Stomach (tissue), 8 donors: ENCODE measurements at regions not wholly inside any gene's neighbourhood (a gene's known extent, or its start where the extent isn't known, plus 50 kb on each side); places are given as distances from the start of the nearest gene placed in this dataset.

Source experiments
- DNase-seq, 2 donors: peaks; one replicate each; pipeline versions ENCODE4 v3.0.0 to v3.0.0-alpha.2; 2013 to 2019
- H3K27ac ChIP-seq, 5 donors: fragments of 200-600 bp in 4 of 5; sonication (generic) in 4 of 5; one replicate each; pipeline ENCODE4 v1.5.1; 2013 to 2019; ENCODE audit warnings: mild to moderate bottlenecking in 1 of 5, moderate library complexity in 1 of 5
- H3K27me3 ChIP-seq, 3 donors: fragments of 200-600 bp; sonication (generic); one replicate each; pipeline ENCODE4 v1.5.1; 2017 to 2019; ENCODE audit warnings: mixed run types in 1 of 3
- H3K36me3 ChIP-seq, 4 donors: fragments of 200-600 bp; sonication (generic); 1 replicate in 3 of 4; 2 replicates in 1 of 4; pipeline ENCODE4 v1.5.1; 2016 to 2019
- H3K4me1 ChIP-seq, 4 donors: fragments of 200-600 bp; sonication (generic); one replicate each; pipeline ENCODE4 v1.5.1; 2016 to 2019
- H3K4me3 ChIP-seq, 4 donors: fragments of 200-600 bp; sonication (generic) in 3 of 4; one replicate each; pipeline ENCODE4 v1.5.1; 2016 to 2019; ENCODE audit warnings: mild to moderate bottlenecking in 1 of 4
- H3K9me3 ChIP-seq, 4 donors: fragments of 200-600 bp; sonication (generic); one replicate each; pipeline ENCODE4 v1.5.1; 2016 to 2019
- EP300 ChIP-seq: sonication (generic); formaldehyde crosslinking; IDR thresholded peaks from one replicate; pipeline ENCODE4 v1.6.1; 2017; ENCODE audit warnings: antibody characterized with exemption
- POLR2A ChIP-seq, 4 donors: fragments of 450-650 bp; IDR thresholded peaks; one replicate each; pipeline ENCODE4 v1.6.1; 2016; ENCODE audit warnings: antibody characterized with exemption in 4 of 4, control low read depth in 2 of 4, mild to moderate bottlenecking in 1 of 4, moderate library complexity in 1 of 4
- POLR2AphosphoS5 ChIP-seq, 3 donors: sonication (generic); formaldehyde crosslinking; IDR thresholded peaks; one replicate each; pipeline ENCODE4 v1.6.1; 2016; ENCODE audit warnings: antibody characterized with exemption in 3 of 3
- WGBS, 5 donors: extraction: QIAGEN DNeasy Blood & Tissue Kit in 3 of 5; methylation state at CpG; one replicate each; pipeline versions ENCODE4 v1.1.5 to v1.1.7; 2013 to 2018; 5-methylcytosine and 5-hydroxymethylcytosine counted together
- intact Hi-C: fragments of 100-400 bp; cut with DNase I; formaldehyde crosslinking; loops from one replicate; pipeline ENCODE4 v1.15.1; 2023; ENCODE audit warnings: low total_unique reads
- TF ChIP-seq, protein P1 (sequence below), 7 experiments: fragments of 450-650 bp in 4 of 7; fragments of 200-600 bp in 3 of 7; sonication (generic) in 3 of 7; IDR thresholded peaks; one replicate each; pipeline ENCODE4 v1.5.1; 2016 to 2019; ENCODE audit warnings: antibody characterized with exemption in 7 of 7, control low read depth in 2 of 7, mild to moderate bottlenecking in 1 of 7
- donor health status: healthy with polysubstance abuse.
- donor health status: Bipolar disorder and iron deficiency.
- donor health status: healthy.

DNA sequence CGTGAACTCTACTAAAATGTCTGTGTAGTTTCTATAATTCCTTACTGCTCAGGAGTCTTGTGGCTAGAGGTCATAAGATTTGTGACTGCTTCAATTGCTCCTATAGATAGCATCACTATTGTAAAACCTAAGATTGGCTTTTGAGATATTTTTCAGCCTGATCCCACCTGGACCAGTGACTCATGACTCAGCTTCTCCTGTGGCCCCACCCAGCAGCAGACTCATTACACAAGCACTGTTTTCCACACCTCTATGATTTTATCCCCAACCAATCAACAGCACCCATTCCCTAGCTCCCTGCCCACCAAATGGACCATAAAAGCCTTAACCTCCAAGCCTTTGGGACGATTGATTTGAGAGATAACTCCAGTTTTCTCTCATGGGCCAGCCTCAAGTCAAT, 1157.0 kb upstream of the INTU start:
- Histone ChIP-seq H3K4me1 (no peaks in the 10 kb centered on the region), H3K36me3 (no peaks in the 10 kb centered on the region), H3K27ac (no peak overlapping the region), H3K27me3 (no peaks in the 10 kb centered on the region), H3K9me3 (peaks cover 0 to 35% (median 3%) of the 10 kb centered on the region in 4 donors), H3K4me3 (no peak overlapping the region)
- intact Hi-C loops, result no loop called here
- DNase-seq, result no peak
- no peak for TF ChIP-seq POLR2A (IDR thresholded peaks at IDR 0.05)
- TF ChIP-seq, protein P1, sequence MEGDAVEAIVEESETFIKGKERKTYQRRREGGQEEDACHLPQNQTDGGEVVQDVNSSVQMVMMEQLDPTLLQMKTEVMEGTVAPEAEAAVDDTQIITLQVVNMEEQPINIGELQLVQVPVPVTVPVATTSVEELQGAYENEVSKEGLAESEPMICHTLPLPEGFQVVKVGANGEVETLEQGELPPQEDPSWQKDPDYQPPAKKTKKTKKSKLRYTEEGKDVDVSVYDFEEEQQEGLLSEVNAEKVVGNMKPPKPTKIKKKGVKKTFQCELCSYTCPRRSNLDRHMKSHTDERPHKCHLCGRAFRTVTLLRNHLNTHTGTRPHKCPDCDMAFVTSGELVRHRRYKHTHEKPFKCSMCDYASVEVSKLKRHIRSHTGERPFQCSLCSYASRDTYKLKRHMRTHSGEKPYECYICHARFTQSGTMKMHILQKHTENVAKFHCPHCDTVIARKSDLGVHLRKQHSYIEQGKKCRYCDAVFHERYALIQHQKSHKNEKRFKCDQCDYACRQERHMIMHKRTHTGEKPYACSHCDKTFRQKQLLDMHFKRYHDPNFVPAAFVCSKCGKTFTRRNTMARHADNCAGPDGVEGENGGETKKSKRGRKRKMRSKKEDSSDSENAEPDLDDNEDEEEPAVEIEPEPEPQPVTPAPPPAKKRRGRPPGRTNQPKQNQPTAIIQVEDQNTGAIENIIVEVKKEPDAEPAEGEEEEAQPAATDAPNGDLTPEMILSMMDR (IDR thresholded peaks at IDR 0.05), result no peak
- TF ChIP-seq POLR2AphosphoS5 (IDR thresholded peaks at IDR 0.05), result no peak
- no peak for TF ChIP-seq EP300
- 57 to 77% (median 69%) methylated on average over 2 of the region's 2 CpGs for WGBS, 5 donors

- H3K4me3 ChIP-seq, result no peak overlapping the region
- 89 to 94% (median 92%) methylated on average over 7 of the region's 7 CpGs for WGBS, 5 donors
- no peak for DNase-seq
- no peaks in the 10 kb centered on the region for H3K36me3 ChIP-seq
- H3K27ac ChIP-seq, result no peak overlapping the region
- no peaks in the 10 kb centered on the region for H3K4me1 ChIP-seq
- intact Hi-C loops, result no loop called here
- H3K9me3 ChIP-seq, result peaks cover 0 to 35% (median 3%) of the 10 kb centered on the region in 4 donors
- TF ChIP-seq, protein P1 (IDR thresholded peaks at IDR 0.05), result no peak
- no peak for TF ChIP-seq POLR2A (IDR thresholded peaks at IDR 0.05)
- no peak for TF ChIP-seq EP300
- TF ChIP-seq POLR2AphosphoS5 (IDR thresholded peaks at IDR 0.05), result no peak
- H3K27me3 ChIP-seq, result no peaks in the 10 kb centered on the region
Measured at GRCh38 chr4:126479709-126480108, 1153.0 kb upstream of the INTU start.

- TF ChIP-seq POLR2AphosphoS5 (IDR thresholded peaks at IDR 0.05), result no peak
- TF ChIP-seq POLR2A (IDR thresholded peaks at IDR 0.05), result no peak
- TF ChIP-seq, protein P1 (IDR thresholded peaks at IDR 0.05), result no peak
- TF ChIP-seq EP300, result no peak
- H3K36me3 ChIP-seq, result no peaks in the 10 kb centered on the region
- intact Hi-C loops, result no loop called here
- peaks cover 0 to 17% (median 0%) of the 10 kb centered on the region in 4 donors for H3K9me3 ChIP-seq
- H3K4me1 ChIP-seq, result no peaks in the 10 kb centered on the region
- H3K4me3 ChIP-seq, result no peak overlapping the region
- H3K27ac ChIP-seq, result no peak overlapping the region
- no peaks in the 10 kb centered on the region for H3K27me3 ChIP-seq
- DNase-seq, result no peak
Measured at GRCh38 chr4:126482311-126482710, 1150.4 kb upstream of the INTU start.

DNA sequence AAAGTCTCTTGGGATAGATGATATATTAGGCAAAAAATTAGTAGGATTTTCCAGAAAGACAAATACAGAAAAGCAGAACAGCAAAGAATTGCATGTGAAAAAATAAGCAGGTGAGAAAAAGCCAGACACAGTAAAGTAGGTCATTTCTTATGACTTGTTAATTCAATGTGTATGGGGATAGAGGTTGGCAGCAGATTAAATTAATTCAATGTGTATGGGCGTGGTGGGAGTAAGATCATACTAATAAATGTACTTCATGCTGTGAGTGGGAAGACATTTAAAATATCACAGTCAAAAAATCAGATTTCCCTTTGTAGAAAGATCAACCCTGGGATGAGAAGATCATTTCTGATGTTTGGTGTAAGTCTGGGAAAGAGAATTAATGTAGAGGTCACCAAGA, 1146.4 kb upstream of the INTU start:
- H3K36me3 ChIP-seq, result no peaks in the 10 kb centered on the region
- no peaks in the 10 kb centered on the region for H3K4me1 ChIP-seq
- intact Hi-C loops, result no loop called here
- H3K9me3 ChIP-seq, result peaks cover 0 to 5% (median 2%) of the 10 kb centered on the region in 4 donors
- 66 to 77% (median 75%) methylated on average over 1 of the region's 1 CpG for WGBS, 5 donors
- TF ChIP-seq, protein P1 (IDR thresholded peaks at IDR 0.05), result no peak
- TF ChIP-seq EP300 (no peak), POLR2AphosphoS5 (IDR thresholded peaks at IDR 0.05) (no peak), POLR2A (IDR thresholded peaks at IDR 0.05) (no peak)
- no peak overlapping the region for H3K27ac ChIP-seq
- no peaks in the 10 kb centered on the region for H3K27me3 ChIP-seq
- H3K4me3 ChIP-seq, result no peak overlapping the region
- no peak for DNase-seq
